GM23338 (cell line): ENCODE measurements at regions not wholly inside any gene's neighbourhood (a gene's known extent, or its start where the extent isn't known, plus 50 kb on each side); places are given as distances from the start of the nearest gene placed in this dataset.

Experiments used
- EZH2phosphoT487 ChIP-seq: fragments of 200-600 bp; sonication (generic); IDR thresholded peaks from one replicate; pipeline ENCODE4 v1.8.1; 2018; ENCODE audit warnings: antibody characterized with exemption; ENCODE audit not compliant: unreplicated experiment
- JUNB ChIP-seq: IDR thresholded peaks from one replicate; pipeline ENCODE4 v1.6.1; 2016; ENCODE audit warnings: antibody characterized with exemption; ENCODE audit not compliant: unreplicated experiment
- REST ChIP-seq: IDR thresholded peaks from one replicate; pipeline ENCODE4 v1.6.1; 2018; ENCODE audit warnings: antibody characterized with exemption; ENCODE audit not compliant: unreplicated experiment
- TF ChIP-seq, protein P1 (sequence below), 2 experiments: fragments of 200-600 bp in 1 of 2; sonication (generic) in 1 of 2; conservative IDR thresholded peaks; 2 replicates each; pipeline versions ENCODE4 v1.5.1 to v1.6.1; 2016 to 2017; ENCODE audit warnings: antibody characterized with exemption in 2 of 2, low read depth in 2 of 2, mild to moderate bottlenecking in 2 of 2, moderate library complexity in 1 of 2

DNA sequence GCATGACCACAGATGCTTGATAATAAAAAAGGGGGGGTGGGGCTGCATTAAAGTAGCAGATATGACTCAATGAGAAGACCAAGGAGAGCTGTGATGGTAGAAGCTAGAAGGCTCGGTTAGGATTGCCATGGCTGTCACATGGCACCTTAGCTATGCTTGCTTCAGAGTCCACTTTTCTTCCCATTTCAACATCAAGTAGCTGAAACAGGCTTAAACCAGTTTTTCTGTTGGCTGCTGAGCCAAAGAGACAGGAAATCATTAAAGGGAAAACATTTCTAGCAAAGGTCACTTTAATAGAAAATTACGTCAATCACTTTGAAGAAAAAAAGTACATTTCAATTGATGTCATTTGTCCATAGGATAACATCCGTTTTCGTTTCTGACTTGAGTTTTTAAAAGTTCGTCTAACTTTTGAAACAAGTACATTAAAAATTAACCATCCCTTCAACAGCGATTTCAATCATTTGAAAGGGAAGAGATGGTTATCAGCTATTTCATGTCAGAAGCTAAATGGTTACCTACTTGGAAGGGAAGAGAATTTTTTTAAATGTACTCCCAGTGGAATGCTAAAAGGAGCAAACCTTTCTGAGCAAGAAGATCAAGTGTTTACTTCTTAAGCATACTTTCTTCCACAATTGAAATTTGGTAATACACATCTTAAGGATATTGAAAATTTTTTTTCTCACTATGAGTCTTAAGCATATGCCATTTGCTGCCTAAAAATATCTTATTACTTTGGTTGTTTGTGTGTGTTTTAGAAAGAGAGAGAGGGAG is 488.1 kb upstream of the PRMT6 start:
- TF ChIP-seq EZH2phosphoT487 (no peak), REST (no peak), JUNB (no peak)
- TF ChIP-seq, protein P1, sequence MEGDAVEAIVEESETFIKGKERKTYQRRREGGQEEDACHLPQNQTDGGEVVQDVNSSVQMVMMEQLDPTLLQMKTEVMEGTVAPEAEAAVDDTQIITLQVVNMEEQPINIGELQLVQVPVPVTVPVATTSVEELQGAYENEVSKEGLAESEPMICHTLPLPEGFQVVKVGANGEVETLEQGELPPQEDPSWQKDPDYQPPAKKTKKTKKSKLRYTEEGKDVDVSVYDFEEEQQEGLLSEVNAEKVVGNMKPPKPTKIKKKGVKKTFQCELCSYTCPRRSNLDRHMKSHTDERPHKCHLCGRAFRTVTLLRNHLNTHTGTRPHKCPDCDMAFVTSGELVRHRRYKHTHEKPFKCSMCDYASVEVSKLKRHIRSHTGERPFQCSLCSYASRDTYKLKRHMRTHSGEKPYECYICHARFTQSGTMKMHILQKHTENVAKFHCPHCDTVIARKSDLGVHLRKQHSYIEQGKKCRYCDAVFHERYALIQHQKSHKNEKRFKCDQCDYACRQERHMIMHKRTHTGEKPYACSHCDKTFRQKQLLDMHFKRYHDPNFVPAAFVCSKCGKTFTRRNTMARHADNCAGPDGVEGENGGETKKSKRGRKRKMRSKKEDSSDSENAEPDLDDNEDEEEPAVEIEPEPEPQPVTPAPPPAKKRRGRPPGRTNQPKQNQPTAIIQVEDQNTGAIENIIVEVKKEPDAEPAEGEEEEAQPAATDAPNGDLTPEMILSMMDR (conservative IDR thresholded peaks at IDR 0.05; ENCODE audit: low read depth in 2 of 2), result no peak
